Retinal pigment epithelial cell (primary cell): ENCODE measurements at regions not wholly inside any gene's neighbourhood (a gene's known extent, or its start where the extent isn't known, plus 50 kb on each side); places are given as distances from the start of the nearest gene placed in this dataset.

Experiments
- DNase-seq: peaks from one replicate; pipeline ENCODE4 v3.0.0-alpha.2; 2010; ENCODE audit warnings: low read depth
- H3K4me3 ChIP-seq: 2 replicates; pipeline ENCODE4 v1.5.1; 2011; ENCODE audit warnings: mild to moderate bottlenecking, low read length, control low read depth, moderate library complexity
- CTCF ChIP-seq: conservative IDR thresholded peaks from 2 replicates; pipeline ENCODE4 v1.5.1; 2011; ENCODE audit warnings: low read depth, low read length, control low read depth, inconsistent platforms

DNA sequence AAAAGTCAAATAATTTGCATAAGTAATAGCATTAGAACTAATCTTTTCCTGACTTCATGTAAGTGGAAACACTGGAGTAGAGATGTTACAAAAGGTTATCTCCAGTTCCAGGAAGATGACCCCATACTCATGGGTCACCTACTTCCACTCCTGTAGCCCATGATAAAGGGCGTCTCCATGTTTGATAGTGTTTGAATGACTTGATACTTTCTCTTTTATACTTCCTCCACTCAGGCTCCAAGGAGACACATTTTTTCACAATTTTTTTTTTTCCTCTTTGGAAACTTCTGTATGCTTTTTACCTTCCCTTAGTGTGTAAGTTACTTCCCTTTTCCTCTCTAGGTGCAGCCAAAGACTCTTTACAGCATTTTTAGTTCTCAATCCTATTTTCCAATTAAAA, 382.1 kb upstream of the B3GALT2 start:
- no peak for DNase-seq
- no peak for TF ChIP-seq CTCF
- H3K4me3 ChIP-seq, result no peak overlapping the region

- no peak for DNase-seq
- no peak for TF ChIP-seq CTCF
- H3K4me3 ChIP-seq, result no peak overlapping the region
These were observed 381.5 kb upstream of the B3GALT2 start for GRCh38 chr1:193567937-193568336.

- no peak for DNase-seq
- no peak for TF ChIP-seq CTCF
- no peak overlapping the region for H3K4me3 ChIP-seq
These were observed 380.3 kb upstream of the B3GALT2 start for GRCh38 chr1:193566735-193567134.

GRCh38 chr1:193565971-193566577, 379.7 kb upstream of the B3GALT2 start:
- no peak for TF ChIP-seq CTCF
- H3K4me3 ChIP-seq, result no peak overlapping the region
- no peak for DNase-seq

DNA sequence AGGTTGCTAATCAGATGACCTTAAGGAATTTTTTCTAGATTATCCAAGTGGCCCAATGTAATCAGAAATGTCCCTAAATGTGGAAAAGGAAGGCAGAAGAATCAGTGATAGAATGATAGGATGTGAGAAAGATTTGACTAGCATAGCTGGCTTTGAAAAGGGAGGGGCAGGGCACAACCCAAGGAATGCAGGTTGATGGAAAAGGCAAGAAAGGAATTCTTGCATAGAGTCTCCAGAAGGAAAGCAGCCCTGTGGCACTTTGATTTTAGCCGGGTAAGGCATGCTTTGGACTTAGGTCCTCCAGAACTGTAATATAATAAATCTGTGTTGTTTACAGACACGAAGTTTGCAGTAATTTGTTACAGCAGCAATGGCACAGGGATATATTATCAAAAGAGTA, 375.7 kb upstream of the B3GALT2 start:
- DNase-seq, result no peak
- no peak overlapping the region for H3K4me3 ChIP-seq
- TF ChIP-seq CTCF, result no peak

- H3K4me3 ChIP-seq, result no peak overlapping the region
- DNase-seq, result peak; percentile 89
- no peak for TF ChIP-seq CTCF
These were observed 372.1 kb upstream of the B3GALT2 start for GRCh38 chr1:193558491-193559028.

DNA sequence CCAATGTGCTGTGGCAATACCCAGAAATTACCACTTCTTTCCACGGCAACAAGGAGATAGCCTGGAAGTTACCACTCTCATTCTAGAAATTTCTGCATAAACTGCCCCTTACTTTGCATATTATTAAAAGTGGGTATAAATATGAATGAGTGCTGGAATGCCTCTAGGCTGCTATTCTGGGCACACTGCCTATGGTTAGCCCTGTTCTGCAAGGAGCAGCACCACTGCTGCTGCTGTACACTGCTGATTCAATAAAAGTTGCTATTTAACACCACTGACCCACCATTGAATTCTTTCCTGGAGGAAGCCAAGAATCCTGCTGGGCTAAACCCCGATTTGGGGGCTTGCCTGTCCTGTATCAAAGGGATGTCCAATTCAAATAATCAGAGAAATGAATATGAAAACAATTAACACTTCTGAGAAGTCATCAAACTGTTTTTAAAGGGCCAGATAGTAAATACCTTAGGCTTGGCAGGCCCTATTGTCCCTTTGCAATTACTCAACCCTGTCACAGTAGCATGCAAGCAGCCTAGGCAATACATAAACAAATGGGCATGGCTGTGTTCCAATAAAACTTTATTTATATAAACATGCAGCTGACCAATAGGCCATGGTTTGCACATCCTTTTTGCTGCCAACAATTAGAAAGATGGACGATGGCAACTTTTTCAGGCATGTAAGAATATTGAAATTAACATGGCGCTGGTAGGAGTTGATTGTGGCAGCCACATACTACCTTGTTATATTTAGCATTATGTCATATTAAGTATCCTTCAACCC, 369.4 kb upstream of the B3GALT2 start:
- TF ChIP-seq CTCF, result no peak
- no peak overlapping the region for H3K4me3 ChIP-seq
- DNase-seq, result no peak
